ENCODE measurements at regions not wholly inside any gene's neighbourhood (a gene's known extent, or its start where the extent isn't known, plus 50 kb on each side); places are given as distances from the start of the nearest gene placed in this dataset.

DNA sequence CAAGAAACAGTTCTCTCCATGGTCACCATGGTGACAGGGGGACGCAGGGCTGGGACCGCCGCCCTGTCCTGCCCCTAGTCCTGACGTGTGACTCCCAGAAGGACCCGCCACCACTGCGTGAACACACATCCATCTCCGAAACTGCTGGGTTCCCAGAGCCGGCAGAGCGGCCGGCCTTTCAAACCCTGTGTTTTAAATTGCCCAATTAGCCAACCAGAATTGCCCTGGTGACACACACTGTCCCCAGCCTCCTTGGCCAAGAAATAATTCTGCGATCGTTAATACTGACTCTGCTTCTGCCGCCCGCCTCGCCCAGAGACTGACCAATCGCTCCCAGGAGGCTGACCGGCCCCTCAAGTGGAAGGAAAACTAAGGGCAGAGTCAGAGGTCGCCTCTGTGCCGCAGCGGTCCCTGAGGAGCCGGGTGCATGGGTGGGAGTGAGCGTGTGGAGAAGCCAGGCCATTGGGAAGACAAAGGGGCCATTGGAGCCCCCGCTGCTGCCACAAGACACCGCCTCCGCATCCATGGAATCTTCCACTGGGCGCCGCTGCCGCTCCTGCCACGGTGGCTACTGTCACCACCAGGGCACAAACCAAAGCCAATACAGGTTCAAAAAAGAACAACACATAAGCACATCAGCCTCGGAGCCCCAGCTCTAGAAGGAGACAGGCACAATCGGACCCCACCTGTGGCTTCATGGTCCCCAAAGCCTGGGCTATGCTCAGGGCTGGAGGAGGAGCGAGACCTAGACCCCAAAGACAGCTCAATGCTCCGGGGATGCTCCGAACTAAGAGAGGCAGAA is 273.2 kb downstream of the NPHP4 start:
- intact Hi-C loops (cut with DNase I; ENCODE audit: low total_unique reads): no loop called here
- ATAC-seq: no peak

GRCh38 chr1:5717031-5717682 is 275.1 kb downstream of the NPHP4 start:
- in situ Hi-C loops (cut with MboI; ENCODE audit: low sequenced_read_pairs in 4 of 4) (no loop called here), intact Hi-C loops (cut with DNase I; ENCODE audit: low total_unique reads) (no loop called here)
- no peak for DNase-seq
- TF ChIP-seq CTCF (IDR thresholded peaks at IDR 0.05 in 4 of 5, conservative IDR thresholded peaks at IDR 0.05 in 1 of 5) (no peak), POLR2A (IDR thresholded peaks at IDR 0.05) (no peak)
- Histone ChIP-seq H3K4me1 (no peaks in the 10 kb centered on the region), H3K36me3 (no peaks in the 10 kb centered on the region), H3K4me3 (no peak overlapping the region), H3K27me3 (peaks cover 0 to 7% (median 3%) of the 10 kb centered on the region in 3 donors), H3K9me3 (no peaks in the 10 kb centered on the region), H3K27ac (no peak overlapping the region)
- no peak for ATAC-seq

More for the DNA sequence above, 273.2 kb downstream of the NPHP4 start:
- Histone ChIP-seq H3K27me3 (peaks cover 0 to 7% (median 3%) of the 10 kb centered on the region in 3 donors), H3K36me3 (no peaks in the 10 kb centered on the region), H3K4me1 (no peaks in the 10 kb centered on the region), H3K4me3 (no peak overlapping the region), H3K9me3 (no peaks in the 10 kb centered on the region), H3K27ac (no peak overlapping the region)
- TF ChIP-seq CTCF (IDR thresholded peaks at IDR 0.05 in 4 of 5, conservative IDR thresholded peaks at IDR 0.05 in 1 of 5) (no peak), POLR2A (IDR thresholded peaks at IDR 0.05) (no peak)
- no peak for DNase-seq
- in situ Hi-C loops (cut with MboI; ENCODE audit: low sequenced_read_pairs in 4 of 4): no loop called here

- no peak for DNase-seq
- Histone ChIP-seq H3K27me3 (peaks cover 0 to 7% (median 3%) of the 10 kb centered on the region in 3 donors), H3K9me3 (no peaks in the 10 kb centered on the region), H3K27ac (no peak overlapping the region), H3K36me3 (no peaks in the 10 kb centered on the region), H3K4me3 (no peak overlapping the region), H3K4me1 (no peaks in the 10 kb centered on the region)
- no peak for ATAC-seq
- intact Hi-C loops (cut with DNase I; ENCODE audit: low total_unique reads): no loop called here
- in situ Hi-C loops (cut with MboI; ENCODE audit: low sequenced_read_pairs in 4 of 4): no loop called here
- TF ChIP-seq POLR2A (IDR thresholded peaks at IDR 0.05) (no peak), CTCF (IDR thresholded peaks at IDR 0.05 in 4 of 5, conservative IDR thresholded peaks at IDR 0.05 in 1 of 5) (no peak)
Observed at GRCh38 chr1:5716126-5716525, 276.1 kb downstream of the NPHP4 start.

GRCh38 chr1:5713101-5714010 is 278.9 kb downstream of the NPHP4 start:
- no peaks in the 10 kb centered on the region for H3K9me3 ChIP-seq
- no peak for DNase-seq
- ATAC-seq: no peak
- in situ Hi-C loops (cut with MboI; ENCODE audit: low sequenced_read_pairs in 4 of 4): no loop called here
- no peak overlapping the region for H3K4me3 ChIP-seq
- H3K27ac ChIP-seq: no peak overlapping the region
- H3K27me3 ChIP-seq: peaks cover 0 to 7% (median 0%) of the 10 kb centered on the region in 3 donors
- H3K4me1 ChIP-seq: no peaks in the 10 kb centered on the region
- TF ChIP-seq POLR2A (IDR thresholded peaks at IDR 0.05) (no peak), CTCF (IDR thresholded peaks at IDR 0.05 in 4 of 5, conservative IDR thresholded peaks at IDR 0.05 in 1 of 5) (no peak)
- intact Hi-C loops (cut with DNase I; ENCODE audit: low total_unique reads): no loop called here
- no peaks in the 10 kb centered on the region for H3K36me3 ChIP-seq

All from gastrocnemius medialis (tissue), 4 donors.